ENCODE measurements at regions not wholly inside any gene's neighbourhood (a gene's known extent, or its start where the extent isn't known, plus 50 kb on each side); places are given as distances from the start of the nearest gene placed in this dataset.

DNA sequence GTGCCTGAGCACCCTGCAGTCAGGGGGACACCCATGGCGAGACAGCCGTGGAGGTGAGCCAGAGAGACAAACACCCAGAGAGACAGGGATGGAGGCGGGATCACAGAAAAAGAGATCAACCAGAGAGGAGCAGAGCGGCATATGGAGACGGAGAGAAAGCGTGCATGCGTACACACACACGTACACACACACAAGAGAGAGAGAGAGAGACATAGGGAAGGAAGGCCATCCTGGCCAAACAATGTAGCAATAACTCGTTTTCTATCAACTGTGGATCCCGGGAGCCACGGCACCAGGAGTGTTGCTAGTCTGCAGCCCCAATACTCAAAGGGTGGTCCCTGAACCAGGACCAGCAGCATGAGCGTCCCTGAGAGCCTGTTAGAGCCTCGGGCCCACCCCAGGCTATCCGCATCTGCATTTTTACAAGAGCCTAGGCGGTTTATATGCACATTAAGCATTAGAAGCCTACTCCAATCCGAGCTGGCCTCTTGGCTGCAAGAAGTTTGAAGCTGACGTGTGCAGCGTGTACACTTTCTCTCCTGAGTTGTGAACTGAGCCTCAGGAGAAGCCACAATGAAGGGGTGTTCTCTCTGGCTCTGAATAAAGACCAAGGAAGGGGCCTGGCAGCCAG is 50.1 kb upstream of the MYCN start:
- no peaks in the 10 kb centered on the region for H3K9me3 ChIP-seq (ENCODE audit: insufficient read depth, low read length)
- H4K20me1 ChIP-seq (ENCODE audit: insufficient read depth, low read length) = no peaks in the 10 kb centered on the region
- no peak overlapping the region for H3K4me3 ChIP-seq (ENCODE audit: low read length)
- TF ChIP-seq, protein P1, sequence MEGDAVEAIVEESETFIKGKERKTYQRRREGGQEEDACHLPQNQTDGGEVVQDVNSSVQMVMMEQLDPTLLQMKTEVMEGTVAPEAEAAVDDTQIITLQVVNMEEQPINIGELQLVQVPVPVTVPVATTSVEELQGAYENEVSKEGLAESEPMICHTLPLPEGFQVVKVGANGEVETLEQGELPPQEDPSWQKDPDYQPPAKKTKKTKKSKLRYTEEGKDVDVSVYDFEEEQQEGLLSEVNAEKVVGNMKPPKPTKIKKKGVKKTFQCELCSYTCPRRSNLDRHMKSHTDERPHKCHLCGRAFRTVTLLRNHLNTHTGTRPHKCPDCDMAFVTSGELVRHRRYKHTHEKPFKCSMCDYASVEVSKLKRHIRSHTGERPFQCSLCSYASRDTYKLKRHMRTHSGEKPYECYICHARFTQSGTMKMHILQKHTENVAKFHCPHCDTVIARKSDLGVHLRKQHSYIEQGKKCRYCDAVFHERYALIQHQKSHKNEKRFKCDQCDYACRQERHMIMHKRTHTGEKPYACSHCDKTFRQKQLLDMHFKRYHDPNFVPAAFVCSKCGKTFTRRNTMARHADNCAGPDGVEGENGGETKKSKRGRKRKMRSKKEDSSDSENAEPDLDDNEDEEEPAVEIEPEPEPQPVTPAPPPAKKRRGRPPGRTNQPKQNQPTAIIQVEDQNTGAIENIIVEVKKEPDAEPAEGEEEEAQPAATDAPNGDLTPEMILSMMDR (IDR thresholded peaks at IDR 0.05; ENCODE audit: low read depth, low read length) = no peak
- TF ChIP-seq EZH2phosphoT487 (IDR thresholded peaks at IDR 0.05; ENCODE audit: low read depth) = no peak
- H3K27me3 ChIP-seq (ENCODE audit: low read depth, low read length) = peaks cover 7% of the 10 kb centered on the region; the same call in 1 of the 2 replicates
- no peak overlapping the region for H2AFZ ChIP-seq (ENCODE audit: low read depth, low read length)
- no peak overlapping the region for H3K9ac ChIP-seq (ENCODE audit: low read length)
- no peaks in the 10 kb centered on the region for H3K79me2 ChIP-seq (ENCODE audit: low read length)
- no peak overlapping the region for H3K27ac ChIP-seq (ENCODE audit: low read length)
- H3K36me3 ChIP-seq (replicated peaks; ENCODE audit: low read depth, low read length) = no peaks in the 10 kb centered on the region
- no peak overlapping the region for H3K4me2 ChIP-seq (ENCODE audit: low read length)
- no peaks in the 10 kb centered on the region for H3K4me1 ChIP-seq (ENCODE audit: low read length)

All from OCI-LY3 (cell line).